ENCODE measurements at regions not wholly inside any gene's neighbourhood (a gene's known extent, or its start where the extent isn't known, plus 50 kb on each side); places are given as distances from the start of the nearest gene placed in this dataset.
"Not testable (repeated sequence)": the region's sequence is repeated elsewhere in the genome, so short reads cannot be mapped to it uniquely, and the experiment has no call there.

GRCh38 chr9:82726424-82727276 lies 336.3 kb downstream of the RASEF start:
- no peak for DNase-seq (ENCODE audit: low spot score)

- DNase-seq (ENCODE audit: low spot score) = no peak
Observed at GRCh38 chr9:82729141-82729540, 333.8 kb downstream of the RASEF start.

GRCh38 chr9:82729991-82730589 lies 332.9 kb downstream of the RASEF start:
- DNase-seq (ENCODE audit: low spot score) = no peak

GRCh38 chr9:82732928-82733327 lies 330.0 kb downstream of the RASEF start:
- DNase-seq (ENCODE audit: low spot score) = no peak

GRCh38 chr9:82736126-82736525 lies 326.8 kb downstream of the RASEF start:
- DNase-seq (ENCODE audit: low spot score) = no peak

- no peak for DNase-seq (ENCODE audit: low spot score)
Observed at GRCh38 chr9:82736701-82737100, 326.2 kb downstream of the RASEF start.

- DNase-seq (ENCODE audit: low spot score) = no peak
Observed at GRCh38 chr9:82745919-82746318, 317.0 kb downstream of the RASEF start.

GRCh38 chr9:82750411-82750913 lies 312.5 kb downstream of the RASEF start:
- DNase-seq (ENCODE audit: low spot score) = no peak

- DNase-seq (ENCODE audit: low spot score) = no peak
Observed at GRCh38 chr9:82757924-82758323, 305.0 kb downstream of the RASEF start.

GRCh38 chr9:82761027-82761426 lies 301.9 kb downstream of the RASEF start:
- no peak for DNase-seq (ENCODE audit: low spot score)

- DNase-seq (ENCODE audit: low spot score) = no peak
Observed at GRCh38 chr9:82761956-82762355, 301.0 kb downstream of the RASEF start.

GRCh38 chr9:82763656-82764055 lies 299.3 kb downstream of the RASEF start:
- no peak for DNase-seq (ENCODE audit: low spot score)

- no peak for DNase-seq (ENCODE audit: low spot score)
Observed at GRCh38 chr9:82764061-82764668, 298.8 kb downstream of the RASEF start.

- not testable (repeated sequence) for DNase-seq (ENCODE audit: low spot score)
Observed at GRCh38 chr9:82774707-82775231, 288.2 kb downstream of the RASEF start.

GRCh38 chr9:82776508-82776907 lies 286.4 kb downstream of the RASEF start:
- DNase-seq (ENCODE audit: low spot score) = no peak

- no peak for DNase-seq (ENCODE audit: low spot score)
Observed at GRCh38 chr9:82777366-82777765, 285.6 kb downstream of the RASEF start.

- DNase-seq (ENCODE audit: low spot score) = not testable (repeated sequence)
Observed at GRCh38 chr9:82778923-82779322, 284.0 kb downstream of the RASEF start.

GRCh38 chr9:82780017-82780416 lies 282.9 kb downstream of the RASEF start:
- DNase-seq (ENCODE audit: low spot score) = no peak

- no peak for DNase-seq (ENCODE audit: low spot score)
Observed at GRCh38 chr9:82781921-82782392, 281.0 kb downstream of the RASEF start.

- DNase-seq (ENCODE audit: low spot score) = no peak
Observed at GRCh38 chr9:82783045-82783444, 279.9 kb downstream of the RASEF start.

- DNase-seq (ENCODE audit: low spot score) = no peak
Observed at GRCh38 chr9:82784589-82784988, 278.4 kb downstream of the RASEF start.

GRCh38 chr9:82789155-82789824 lies 273.7 kb downstream of the RASEF start:
- DNase-seq (ENCODE audit: low spot score) = no peak
